ENCODE measurements at regions not wholly inside any gene's neighbourhood (a gene's known extent, or its start where the extent isn't known, plus 50 kb on each side); places are given as distances from the start of the nearest gene placed in this dataset.

DNA sequence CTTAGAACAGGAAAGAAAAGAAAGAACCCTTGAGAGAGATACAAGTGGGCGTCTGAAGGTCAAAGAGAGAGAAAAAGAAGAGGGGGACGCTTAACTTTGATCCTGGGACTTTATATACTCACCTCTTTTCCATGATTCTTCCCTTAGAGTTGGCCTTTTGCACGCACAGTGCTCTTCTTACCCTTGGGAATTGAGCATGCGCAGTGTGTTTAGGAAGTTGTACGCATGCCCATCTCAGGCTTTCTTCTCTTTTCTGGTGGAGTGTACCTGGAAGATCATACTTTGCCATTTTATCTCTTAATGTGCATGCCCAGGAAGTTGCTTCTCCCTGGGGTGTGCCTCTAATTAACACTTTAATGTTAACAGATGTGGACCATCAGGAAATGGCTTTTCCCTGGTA lies 229.6 kb upstream of the ANO3 start:
- TF ChIP-seq POLR2AphosphoS5 (IDR thresholded peaks at IDR 0.05), result no peak
- TF ChIP-seq, protein P1, sequence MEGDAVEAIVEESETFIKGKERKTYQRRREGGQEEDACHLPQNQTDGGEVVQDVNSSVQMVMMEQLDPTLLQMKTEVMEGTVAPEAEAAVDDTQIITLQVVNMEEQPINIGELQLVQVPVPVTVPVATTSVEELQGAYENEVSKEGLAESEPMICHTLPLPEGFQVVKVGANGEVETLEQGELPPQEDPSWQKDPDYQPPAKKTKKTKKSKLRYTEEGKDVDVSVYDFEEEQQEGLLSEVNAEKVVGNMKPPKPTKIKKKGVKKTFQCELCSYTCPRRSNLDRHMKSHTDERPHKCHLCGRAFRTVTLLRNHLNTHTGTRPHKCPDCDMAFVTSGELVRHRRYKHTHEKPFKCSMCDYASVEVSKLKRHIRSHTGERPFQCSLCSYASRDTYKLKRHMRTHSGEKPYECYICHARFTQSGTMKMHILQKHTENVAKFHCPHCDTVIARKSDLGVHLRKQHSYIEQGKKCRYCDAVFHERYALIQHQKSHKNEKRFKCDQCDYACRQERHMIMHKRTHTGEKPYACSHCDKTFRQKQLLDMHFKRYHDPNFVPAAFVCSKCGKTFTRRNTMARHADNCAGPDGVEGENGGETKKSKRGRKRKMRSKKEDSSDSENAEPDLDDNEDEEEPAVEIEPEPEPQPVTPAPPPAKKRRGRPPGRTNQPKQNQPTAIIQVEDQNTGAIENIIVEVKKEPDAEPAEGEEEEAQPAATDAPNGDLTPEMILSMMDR (IDR thresholded peaks at IDR 0.05), result no peak
- no peak for TF ChIP-seq POLR2A (IDR thresholded peaks at IDR 0.05)
- no peak for TF ChIP-seq EP300 (IDR thresholded peaks at IDR 0.05)
